OCI-LY3 (cell line): ENCODE measurements at regions not wholly inside any gene's neighbourhood (a gene's known extent, or its start where the extent isn't known, plus 50 kb on each side); places are given as distances from the start of the nearest gene placed in this dataset.

Source experiments
- EZH2phosphoT487 ChIP-seq: fragments of 200-600 bp; shearing (Covaris generic); IDR thresholded peaks from 2 replicates; pipeline ENCODE4 v1.6.1; 2018; ENCODE audit warnings: antibody characterized with exemption, mixed run types, low read depth
- TF ChIP-seq, protein P1 (sequence below): fragments of 200-600, 300-600 bp; sonication (generic); IDR thresholded peaks from 2 replicates; pipeline ENCODE4 v1.5.1; 2014; ENCODE audit warnings: antibody characterized with exemption, low read length, low read depth

DNA sequence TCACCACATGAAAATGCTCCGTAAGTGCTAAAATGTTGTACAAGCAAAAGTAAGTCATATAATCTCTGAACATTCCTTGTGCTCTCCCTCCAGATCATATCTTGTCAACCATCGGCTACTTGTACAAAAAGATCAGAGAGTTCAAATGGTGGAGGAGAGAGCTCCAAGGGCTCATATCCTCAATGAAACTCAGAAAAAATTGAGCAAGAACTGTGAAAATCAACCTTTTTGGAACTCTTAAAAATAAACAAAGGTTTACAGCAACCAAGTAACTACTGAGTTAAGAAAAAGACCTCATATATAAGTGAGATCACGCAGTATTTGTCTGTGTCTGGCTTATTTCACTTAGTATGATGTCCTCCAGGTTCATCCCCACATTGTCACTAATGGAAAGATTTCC lies 63.2 kb downstream of the TEX13C start:
- TF ChIP-seq, protein P1, sequence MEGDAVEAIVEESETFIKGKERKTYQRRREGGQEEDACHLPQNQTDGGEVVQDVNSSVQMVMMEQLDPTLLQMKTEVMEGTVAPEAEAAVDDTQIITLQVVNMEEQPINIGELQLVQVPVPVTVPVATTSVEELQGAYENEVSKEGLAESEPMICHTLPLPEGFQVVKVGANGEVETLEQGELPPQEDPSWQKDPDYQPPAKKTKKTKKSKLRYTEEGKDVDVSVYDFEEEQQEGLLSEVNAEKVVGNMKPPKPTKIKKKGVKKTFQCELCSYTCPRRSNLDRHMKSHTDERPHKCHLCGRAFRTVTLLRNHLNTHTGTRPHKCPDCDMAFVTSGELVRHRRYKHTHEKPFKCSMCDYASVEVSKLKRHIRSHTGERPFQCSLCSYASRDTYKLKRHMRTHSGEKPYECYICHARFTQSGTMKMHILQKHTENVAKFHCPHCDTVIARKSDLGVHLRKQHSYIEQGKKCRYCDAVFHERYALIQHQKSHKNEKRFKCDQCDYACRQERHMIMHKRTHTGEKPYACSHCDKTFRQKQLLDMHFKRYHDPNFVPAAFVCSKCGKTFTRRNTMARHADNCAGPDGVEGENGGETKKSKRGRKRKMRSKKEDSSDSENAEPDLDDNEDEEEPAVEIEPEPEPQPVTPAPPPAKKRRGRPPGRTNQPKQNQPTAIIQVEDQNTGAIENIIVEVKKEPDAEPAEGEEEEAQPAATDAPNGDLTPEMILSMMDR, result no peak
- no peak for TF ChIP-seq EZH2phosphoT487
